ENCODE measurements at regions not wholly inside any gene's neighbourhood (a gene's known extent, or its start where the extent isn't known, plus 50 kb on each side); places are given as distances from the start of the nearest gene placed in this dataset.

- TF ChIP-seq CTCF (conservative IDR thresholded peaks at IDR 0.05; ENCODE audit: low read depth, low read length) = no peak
- no peak for TF ChIP-seq EZH2 (IDR thresholded peaks at IDR 0.05; ENCODE audit: borderline replicate concordance, low read depth, low read length, poor library complexity, severe bottlenecking)
Observed at GRCh38 chr10:35950701-35951100, 308.6 kb upstream of the FZD8 start.

Data from A673 (cell line).